Esophagus squamous epithelium (tissue), 5 donors: ENCODE measurements at regions not wholly inside any gene's neighbourhood (a gene's known extent, or its start where the extent isn't known, plus 50 kb on each side); places are given as distances from the start of the nearest gene placed in this dataset.

Experiments used
- DNase-seq: peaks from one replicate; lab custom pipeline; 2025; lab: John Stamatoyannopoulos, UW
- H3K27ac ChIP-seq, 4 donors: fragments of 200-600 bp; sonication (generic); one replicate each; pipeline ENCODE4 v1.5.1; 2016 to 2019; ENCODE audit warnings: mild to moderate bottlenecking in 1 of 4
- H3K27me3 ChIP-seq, 4 donors: fragments of 200-600 bp; sonication (generic); 1 replicate in 3 of 4; 2 replicates in 1 of 4; pipeline versions ENCODE4 v1.5.1 to v1.6.0; 2017 to 2021; ENCODE audit warnings: antibody characterized with exemption in 1 of 4
- H3K36me3 ChIP-seq, 3 donors: fragments of 200-600 bp; sonication (generic); one replicate each; pipeline ENCODE4 v1.5.1; 2016 to 2019
- H3K4me1 ChIP-seq, 3 donors: fragments of 200-600 bp; sonication (generic); one replicate each; pipeline ENCODE4 v1.5.1; 2017 to 2019
- H3K4me3 ChIP-seq, 4 donors: fragments of 200-600 bp; sonication (generic); 1 replicate in 3 of 4; 2 replicates in 1 of 4; pipeline ENCODE4 v1.5.1; 2016 to 2019; ENCODE audit warnings: mild to moderate bottlenecking in 2 of 4, moderate library complexity in 1 of 4
- H3K9me3 ChIP-seq, 3 donors: fragments of 200-600 bp; sonication (generic); one replicate each; pipeline ENCODE4 v1.5.1; 2016 to 2019
- CTCF ChIP-seq, 6 experiments: fragments of 450-650 bp in 4 of 6; fragments of 200-600 bp in 2 of 6; sonication (generic) in 2 of 6; IDR thresholded peaks; one replicate each; pipeline ENCODE4 v1.5.1; 2016 to 2019; ENCODE audit warnings: antibody characterized with exemption in 6 of 6, mild to moderate bottlenecking in 4 of 6, moderate library complexity in 4 of 6
- POLR2A ChIP-seq, 4 donors: fragments of 450-650 bp; IDR thresholded peaks; one replicate each; pipeline ENCODE4 v1.6.1; 2017; ENCODE audit warnings: antibody characterized with exemption in 4 of 4, mild to moderate bottlenecking in 4 of 4, moderate library complexity in 3 of 4
- WGBS, 2 donors: methylation state at CpG; one replicate each; pipeline ENCODE4 v1.1.5; 2018; 5-methylcytosine and 5-hydroxymethylcytosine counted together
- intact Hi-C: fragments of 100-400 bp; cut with DNase I; formaldehyde crosslinking; loops from one replicate; pipeline ENCODE4 v1.15.0; 2022
- donor health status: DM: yes; HTN: yes; CAD: no.

GRCh38 chr6:14659841-14660240, 542.3 kb downstream of the CD83 start:
- Histone ChIP-seq H3K36me3 (no peaks in the 10 kb centered on the region), H3K4me1 (peaks cover 0 to 23% (median 0%) of the 10 kb centered on the region in 3 donors), H3K27me3 (no peaks in the 10 kb centered on the region), H3K4me3 (no peak overlapping the region), H3K9me3 (no peaks in the 10 kb centered on the region), H3K27ac (no peak overlapping the region)
- intact Hi-C loops: no loop called here
- no peak for TF ChIP-seq CTCF (IDR thresholded peaks at IDR 0.05)
- TF ChIP-seq POLR2A (IDR thresholded peaks at IDR 0.05): no peak
- DNase-seq: no peak

- no peak overlapping the region for H3K27ac ChIP-seq
Measured at GRCh38 chr6:14660806-14661579, 543.4 kb downstream of the CD83 start.

GRCh38 chr6:14661691-14662090, 544.1 kb downstream of the CD83 start:
- Histone ChIP-seq H3K9me3 (no peaks in the 10 kb centered on the region), H3K36me3 (no peaks in the 10 kb centered on the region), H3K4me1 (peaks cover 0 to 9% (median 0%) of the 10 kb centered on the region in 3 donors), H3K27ac (no peak overlapping the region), H3K27me3 (no peaks in the 10 kb centered on the region), H3K4me3 (no peak overlapping the region)
- TF ChIP-seq POLR2A (IDR thresholded peaks at IDR 0.05): no peak
- TF ChIP-seq CTCF (IDR thresholded peaks at IDR 0.05): no peak
- intact Hi-C loops: no loop called here
- 87 to 97% methylated on average over 3 of the region's 3 CpGs for WGBS, 2 donors
- no peak for DNase-seq

More at GRCh38 chr6:14660806-14661579, 543.4 kb downstream of the CD83 start:
- TF ChIP-seq POLR2A (IDR thresholded peaks at IDR 0.05): no peak
- TF ChIP-seq CTCF (IDR thresholded peaks at IDR 0.05): no peak
- intact Hi-C loops: no loop called here
- no peak for DNase-seq
- Histone ChIP-seq H3K4me3 (no peak overlapping the region), H3K4me1 (peaks cover 0 to 13% (median 0%) of the 10 kb centered on the region in 3 donors), H3K9me3 (no peaks in the 10 kb centered on the region), H3K27me3 (no peaks in the 10 kb centered on the region), H3K36me3 (no peaks in the 10 kb centered on the region)
- WGBS, 2 donors: 59 to 70% methylated on average over 8 of the region's 8 CpGs

- H3K27ac ChIP-seq: no peak overlapping the region
- TF ChIP-seq POLR2A (IDR thresholded peaks at IDR 0.05) (no peak), CTCF (IDR thresholded peaks at IDR 0.05) (no peak)
- H3K36me3 ChIP-seq: no peaks in the 10 kb centered on the region
- 54 to 71% methylated on average over 3 to 4 of the region's 6 CpGs for WGBS, 2 donors
- H3K9me3 ChIP-seq: no peaks in the 10 kb centered on the region
- intact Hi-C loops: no loop called here
- no peaks in the 10 kb centered on the region for H3K27me3 ChIP-seq
- no peak overlapping the region for H3K4me3 ChIP-seq
- no peak for DNase-seq
- H3K4me1 ChIP-seq: peaks cover 0 to 9% (median 0%) of the 10 kb centered on the region in 3 donors
Measured at GRCh38 chr6:14664112-14664601, 546.6 kb downstream of the CD83 start.

GRCh38 chr6:14664621-14665315, 547.2 kb downstream of the CD83 start:
- Histone ChIP-seq H3K27me3 (no peaks in the 10 kb centered on the region), H3K4me1 (peaks cover 0 to 9% (median 0%) of the 10 kb centered on the region in 3 donors), H3K9me3 (no peaks in the 10 kb centered on the region), H3K36me3 (no peaks in the 10 kb centered on the region), H3K4me3 (no peak overlapping the region), H3K27ac (no peak overlapping the region)
- TF ChIP-seq CTCF (IDR thresholded peaks at IDR 0.05) (no peak), POLR2A (IDR thresholded peaks at IDR 0.05) (no peak)
- intact Hi-C loops: no loop called here
- DNase-seq: no peak
- 65 to 82% methylated on average over 7 to 11 of the region's 11 CpGs for WGBS, 2 donors
